T-helper 1 cell treated with Interleukin-12 subunit alpha and Interleukin-12 subunit beta and Interleukin-4 antibody, amounts not matched to agents 30 μg/mL and 1 μg/mL, for 36 hours (primary cell): ENCODE measurements at regions not wholly inside any gene's neighbourhood (a gene's known extent, or its start where the extent isn't known, plus 50 kb on each side); places are given as distances from the start of the nearest gene placed in this dataset.
"Not testable (repeated sequence)": the region's sequence is repeated elsewhere in the genome, so short reads cannot be mapped to it uniquely, and the experiment has no call there.

Source experiments
- H3K27ac Mint-ChIP-seq: one replicate; pipeline ENCODE4 v1.8.0; 2021; ENCODE audit warnings: mild to moderate bottlenecking, mixed read lengths
- H3K27me3 Mint-ChIP-seq: one replicate; pipeline ENCODE4 v1.8.0; 2021; ENCODE audit warnings: low read depth, mixed read lengths
- H3K36me3 Mint-ChIP-seq: one replicate; pipeline ENCODE4 v1.8.0; 2021; ENCODE audit warnings: low read depth, mixed read lengths
- H3K4me1 Mint-ChIP-seq: one replicate; pipeline ENCODE4 v1.8.0; 2021; ENCODE audit warnings: low read depth, mixed read lengths
- H3K4me3 Mint-ChIP-seq: one replicate; pipeline ENCODE4 v1.8.0; 2021; ENCODE audit warnings: mild to moderate bottlenecking, moderate library complexity, mixed read lengths
- H3K9me3 Mint-ChIP-seq: one replicate; pipeline ENCODE4 v1.8.0; 2021; ENCODE audit warnings: mixed read lengths

GRCh38 chr1:29681416-29681815 is 445.1 kb downstream of the PTPRU start:
- not testable (repeated sequence) for H3K27me3 Mint-ChIP-seq, H3K4me3 Mint-ChIP-seq, H3K9me3 Mint-ChIP-seq, H3K36me3 Mint-ChIP-seq, H3K27ac Mint-ChIP-seq
- H3K4me1 Mint-ChIP-seq: peaks cover 14% of the 10 kb centered on the region

- Mint-ChIP-seq H3K27ac (no peak overlapping the region), H3K9me3 (no peaks in the 10 kb centered on the region), H3K4me1 (peaks cover 5% of the 10 kb centered on the region), H3K36me3 (no peaks in the 10 kb centered on the region), H3K4me3 (no peak overlapping the region), H3K27me3 (peaks cover 2% of the 10 kb centered on the region)
These were observed 443.7 kb downstream of the PTPRU start for GRCh38 chr1:29679828-29680558.

DNA sequence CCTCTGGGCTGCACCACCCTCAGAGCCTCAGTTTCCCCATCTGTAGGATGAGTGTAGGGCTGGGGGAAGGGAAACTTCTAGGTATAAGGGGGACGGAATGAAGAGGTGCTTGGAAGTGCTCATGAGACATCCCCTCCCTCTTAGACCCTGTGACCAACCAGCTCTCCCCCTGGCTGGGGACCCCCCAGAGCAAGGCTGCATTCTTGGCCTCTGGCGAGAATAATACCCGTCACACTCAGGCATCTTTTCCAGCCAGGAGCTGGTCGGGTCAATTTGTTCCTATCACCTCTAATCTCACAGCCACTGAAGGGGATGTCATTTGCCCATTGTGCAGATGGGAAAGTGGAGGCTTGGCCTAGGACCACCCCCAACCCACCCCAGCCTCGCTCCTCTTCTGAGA is 443.0 kb downstream of the PTPRU start:
- Mint-ChIP-seq H3K27me3 (peaks cover 3% of the 10 kb centered on the region), H3K4me3 (no peak overlapping the region), H3K36me3 (no peaks in the 10 kb centered on the region), H3K4me1 (peaks cover 5% of the 10 kb centered on the region), H3K9me3 (no peaks in the 10 kb centered on the region), H3K27ac (no peak overlapping the region)

- no peak overlapping the region for H3K4me3 Mint-ChIP-seq
- no peaks in the 10 kb centered on the region for H3K36me3 Mint-ChIP-seq
- H3K27me3 Mint-ChIP-seq: peaks cover 3% of the 10 kb centered on the region
- no peaks in the 10 kb centered on the region for H3K4me1 Mint-ChIP-seq
- no peaks in the 10 kb centered on the region for H3K9me3 Mint-ChIP-seq
- no peak overlapping the region for H3K27ac Mint-ChIP-seq
These were observed 441.0 kb downstream of the PTPRU start for GRCh38 chr1:29677028-29678024.

GRCh38 chr1:29676496-29676895 is 440.2 kb downstream of the PTPRU start:
- Mint-ChIP-seq H3K4me1 (no peaks in the 10 kb centered on the region), H3K27me3 (peaks cover 3% of the 10 kb centered on the region), H3K27ac (no peak overlapping the region), H3K9me3 (no peaks in the 10 kb centered on the region), H3K4me3 (no peak overlapping the region), H3K36me3 (no peaks in the 10 kb centered on the region)

- no peaks in the 10 kb centered on the region for H3K9me3 Mint-ChIP-seq
- peaks cover 3% of the 10 kb centered on the region for H3K27me3 Mint-ChIP-seq
- no peak overlapping the region for H3K4me3 Mint-ChIP-seq
- no peak overlapping the region for H3K27ac Mint-ChIP-seq
- H3K4me1 Mint-ChIP-seq: no peaks in the 10 kb centered on the region
- H3K36me3 Mint-ChIP-seq: no peaks in the 10 kb centered on the region
These were observed 439.4 kb downstream of the PTPRU start for GRCh38 chr1:29675481-29676263.

GRCh38 chr1:29674627-29675326 is 438.5 kb downstream of the PTPRU start:
- H3K9me3 Mint-ChIP-seq: no peaks in the 10 kb centered on the region
- no peaks in the 10 kb centered on the region for H3K4me1 Mint-ChIP-seq
- H3K27me3 Mint-ChIP-seq: peaks cover 3% of the 10 kb centered on the region
- H3K4me3 Mint-ChIP-seq: no peak overlapping the region
- H3K27ac Mint-ChIP-seq: no peak overlapping the region
- no peaks in the 10 kb centered on the region for H3K36me3 Mint-ChIP-seq

- no peaks in the 10 kb centered on the region for H3K4me1 Mint-ChIP-seq
- H3K4me3 Mint-ChIP-seq: no peak overlapping the region
- H3K9me3 Mint-ChIP-seq: no peaks in the 10 kb centered on the region
- H3K27me3 Mint-ChIP-seq: peaks cover 7% of the 10 kb centered on the region
- H3K27ac Mint-ChIP-seq: no peak overlapping the region
- no peaks in the 10 kb centered on the region for H3K36me3 Mint-ChIP-seq
These were observed 437.6 kb downstream of the PTPRU start for GRCh38 chr1:29673669-29674626.

- no peaks in the 10 kb centered on the region for H3K4me1 Mint-ChIP-seq
- H3K36me3 Mint-ChIP-seq: no peaks in the 10 kb centered on the region
- no peaks in the 10 kb centered on the region for H3K9me3 Mint-ChIP-seq
- H3K27me3 Mint-ChIP-seq: peaks cover 13% of the 10 kb centered on the region
- no peak overlapping the region for H3K27ac Mint-ChIP-seq
- no peak overlapping the region for H3K4me3 Mint-ChIP-seq
These were observed 436.8 kb downstream of the PTPRU start for GRCh38 chr1:29673228-29673500.

GRCh38 chr1:29672416-29673227 is 436.3 kb downstream of the PTPRU start:
- peaks cover 18% of the 10 kb centered on the region for H3K27me3 Mint-ChIP-seq

DNA sequence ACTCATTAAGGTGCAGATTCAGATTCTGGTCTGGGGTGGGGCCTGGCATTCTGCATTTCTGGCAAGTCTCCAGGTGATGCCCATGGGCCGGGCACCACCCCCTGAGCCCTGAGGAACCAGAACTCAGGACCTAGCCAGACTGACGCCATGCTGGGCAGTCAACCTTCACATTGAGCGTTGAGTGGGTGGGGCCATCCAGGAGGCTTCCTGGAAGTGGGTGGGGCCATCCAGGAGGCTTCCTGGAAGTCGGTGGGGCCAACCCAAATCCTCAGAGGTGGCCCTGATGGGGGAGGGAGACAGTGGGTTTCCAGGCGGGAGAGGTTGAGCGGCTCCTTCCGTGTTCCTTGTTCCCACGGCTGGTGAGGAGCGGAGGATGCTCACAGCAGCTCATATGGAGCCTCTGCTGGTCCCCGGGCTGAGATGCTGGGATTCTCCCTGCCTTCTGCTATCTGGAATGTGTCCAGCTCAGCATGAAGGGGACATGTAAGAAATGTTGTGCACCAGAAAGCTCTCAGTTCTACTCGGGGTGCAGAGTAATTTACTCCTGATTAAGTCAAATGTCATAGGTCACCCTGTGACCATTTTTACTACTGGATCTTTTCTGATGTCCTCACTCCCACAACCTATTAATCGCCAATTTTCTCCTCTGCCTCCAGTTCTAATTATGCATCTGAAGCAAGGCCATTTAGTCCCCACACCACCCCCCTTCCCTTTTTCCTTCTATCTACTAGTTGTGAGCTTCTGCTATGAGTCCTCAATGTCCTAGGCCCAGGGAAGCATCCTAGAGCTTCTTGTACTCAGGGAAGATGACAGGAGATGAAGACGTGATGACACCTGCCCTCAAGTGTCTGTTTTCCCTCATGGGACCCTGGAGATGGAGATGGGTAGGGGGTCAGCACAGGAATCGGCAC is 435.4 kb downstream of the PTPRU start:
- no peaks in the 10 kb centered on the region for H3K9me3 Mint-ChIP-seq
- H3K27ac Mint-ChIP-seq: no peak overlapping the region
- H3K27me3 Mint-ChIP-seq: peaks cover 27% of the 10 kb centered on the region

More at GRCh38 chr1:29672416-29673227, 436.3 kb downstream of the PTPRU start:
- Mint-ChIP-seq H3K36me3 (no peaks in the 10 kb centered on the region), H3K4me1 (no peaks in the 10 kb centered on the region), H3K27ac (no peak overlapping the region), H3K9me3 (no peaks in the 10 kb centered on the region), H3K4me3 (no peak overlapping the region)

DNA sequence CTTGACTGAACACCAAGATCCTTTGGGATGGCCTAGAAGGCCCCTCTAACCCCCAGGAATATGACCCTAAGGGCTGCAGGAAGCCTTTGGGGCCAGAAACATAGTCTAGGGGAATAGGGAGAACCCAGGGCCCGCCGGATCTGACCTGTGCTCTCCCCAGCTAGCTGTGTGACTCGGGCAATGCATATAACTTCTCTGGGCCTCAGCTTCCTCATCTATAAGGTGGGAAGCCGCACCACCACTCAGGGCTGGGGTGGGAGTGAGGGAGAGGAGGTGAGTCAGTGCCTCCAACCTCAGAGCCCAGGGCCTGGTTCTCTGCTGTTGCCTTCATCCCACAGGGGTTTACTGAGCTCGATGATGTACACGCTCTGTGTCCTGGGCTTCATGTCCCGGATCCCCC is 434.4 kb downstream of the PTPRU start:
- H3K36me3 Mint-ChIP-seq: no peaks in the 10 kb centered on the region
- peaks cover 37% of the 10 kb centered on the region for H3K27me3 Mint-ChIP-seq
- no peaks in the 10 kb centered on the region for H3K9me3 Mint-ChIP-seq
- no peaks in the 10 kb centered on the region for H3K4me1 Mint-ChIP-seq
- H3K4me3 Mint-ChIP-seq: no peak overlapping the region
- H3K27ac Mint-ChIP-seq: no peak overlapping the region

More for the DNA sequence above, 435.4 kb downstream of the PTPRU start:
- Mint-ChIP-seq H3K36me3 (no peaks in the 10 kb centered on the region), H3K4me1 (no peaks in the 10 kb centered on the region), H3K4me3 (no peak overlapping the region)
